ENCODE measurements at regions not wholly inside any gene's neighbourhood (a gene's known extent, or its start where the extent isn't known, plus 50 kb on each side); places are given as distances from the start of the nearest gene placed in this dataset.
"Not testable (repeated sequence)": the region's sequence is repeated elsewhere in the genome, so short reads cannot be mapped to it uniquely, and the experiment has no call there.

GRCh38 chr7:101679653-101680173 lies 50.6 kb upstream of the MYL10 start:
- not testable (repeated sequence) for H3K9ac ChIP-seq (ENCODE audit: low read length); H3K27me3 ChIP-seq (ENCODE audit: control insufficient read depth, insufficient read depth, low read length); H3K36me3 ChIP-seq (ENCODE audit: control insufficient read depth, insufficient read depth, low read length); H3K4me1 ChIP-seq (ENCODE audit: control insufficient read depth, insufficient read depth, low read length); H3K4me3 ChIP-seq (ENCODE audit: low read length); H3K27ac ChIP-seq (ENCODE audit: low read depth, low read length)

GRCh38 chr7:101680406-101681145 lies 51.5 kb upstream of the MYL10 start:
- H3K36me3 ChIP-seq (ENCODE audit: control insufficient read depth, insufficient read depth, low read length) = no peaks in the 10 kb centered on the region
- H3K4me1 ChIP-seq (ENCODE audit: control insufficient read depth, insufficient read depth, low read length) = peaks cover 3% of the 10 kb centered on the region
- H3K27ac ChIP-seq (ENCODE audit: low read depth, low read length) = no peak overlapping the region
- H3K9ac ChIP-seq (ENCODE audit: low read length) = no peak overlapping the region
- H3K27me3 ChIP-seq (ENCODE audit: control insufficient read depth, insufficient read depth, low read length) = no peaks in the 10 kb centered on the region
- no peak overlapping the region for H3K4me3 ChIP-seq (ENCODE audit: low read length)

DNA sequence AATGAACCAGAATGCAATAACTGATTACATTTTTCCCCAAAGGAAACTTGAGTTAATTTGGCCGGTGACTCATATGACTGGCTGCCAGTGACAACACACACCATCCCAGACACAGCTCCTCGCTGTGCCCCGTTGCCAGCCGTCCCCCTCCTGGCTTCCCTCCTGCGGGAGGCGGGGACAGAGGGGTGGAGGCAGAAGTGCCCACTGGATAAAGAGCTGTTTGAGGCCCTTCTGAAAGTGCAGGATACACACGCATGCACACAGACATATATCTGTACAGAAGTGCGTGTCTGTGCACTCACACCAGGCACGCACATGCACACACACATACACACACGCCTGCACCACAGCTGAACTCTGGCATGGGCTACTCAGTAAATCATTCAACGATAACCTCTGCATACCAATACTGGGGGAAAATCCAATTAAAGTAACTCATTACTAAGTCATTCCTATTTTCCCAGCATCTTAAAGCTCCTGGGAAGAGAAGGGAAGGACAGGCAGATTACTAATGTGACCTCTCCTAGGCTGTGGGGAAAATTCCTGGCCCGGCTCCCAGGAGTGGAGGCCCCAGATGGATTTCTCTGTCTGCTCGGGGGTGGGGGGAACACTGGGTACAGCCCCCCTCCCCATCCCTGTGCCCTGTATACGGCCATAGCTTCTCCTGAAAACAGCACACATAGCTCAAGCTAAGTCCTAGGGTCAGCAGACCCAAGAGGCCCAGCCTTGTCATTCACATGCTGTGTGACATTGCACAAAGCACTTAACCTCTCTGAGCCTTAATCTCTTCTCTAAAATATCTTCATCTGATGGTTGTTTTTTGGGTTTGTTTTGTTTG lies 52.3 kb upstream of the MYL10 start:
- Histone ChIP-seq H3K36me3 (ENCODE audit: control insufficient read depth, insufficient read depth, low read length) (no peaks in the 10 kb centered on the region), H3K4me3 (ENCODE audit: low read length) (peak overlapping the region; percentile 32), H3K27ac (ENCODE audit: low read depth, low read length) (no peak overlapping the region), H3K4me1 (ENCODE audit: control insufficient read depth, insufficient read depth, low read length) (peaks cover 3% of the 10 kb centered on the region), H3K9ac (ENCODE audit: low read length) (no peak overlapping the region), H3K27me3 (ENCODE audit: control insufficient read depth, insufficient read depth, low read length) (no peaks in the 10 kb centered on the region)

DNA sequence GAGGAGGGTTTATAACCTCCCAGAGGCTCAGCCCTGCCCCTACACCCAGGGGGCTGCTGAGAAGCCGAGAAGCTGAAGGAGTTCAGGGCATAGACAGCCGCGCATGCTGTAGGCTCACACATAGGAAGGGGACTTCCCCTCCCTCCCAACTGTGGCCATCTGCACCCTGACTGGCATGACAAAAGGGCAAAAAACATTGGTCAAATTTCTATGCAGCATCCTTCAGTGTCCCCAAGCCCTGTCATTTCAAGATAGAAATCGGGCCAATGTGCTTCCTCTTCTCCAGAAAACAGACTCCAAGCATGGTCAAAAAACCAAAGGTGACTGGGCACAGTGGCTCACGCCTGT lies 55.9 kb upstream of the MYL10 start:
- Histone ChIP-seq H3K4me1 (ENCODE audit: control insufficient read depth, insufficient read depth, low read length) (peaks cover 3% of the 10 kb centered on the region), H3K9ac (ENCODE audit: low read length) (no peak overlapping the region), H3K27ac (ENCODE audit: low read depth, low read length) (no peak overlapping the region), H3K36me3 (ENCODE audit: control insufficient read depth, insufficient read depth, low read length) (no peaks in the 10 kb centered on the region), H3K4me3 (ENCODE audit: low read length) (no peak overlapping the region), H3K27me3 (ENCODE audit: control insufficient read depth, insufficient read depth, low read length) (no peaks in the 10 kb centered on the region)

DNA sequence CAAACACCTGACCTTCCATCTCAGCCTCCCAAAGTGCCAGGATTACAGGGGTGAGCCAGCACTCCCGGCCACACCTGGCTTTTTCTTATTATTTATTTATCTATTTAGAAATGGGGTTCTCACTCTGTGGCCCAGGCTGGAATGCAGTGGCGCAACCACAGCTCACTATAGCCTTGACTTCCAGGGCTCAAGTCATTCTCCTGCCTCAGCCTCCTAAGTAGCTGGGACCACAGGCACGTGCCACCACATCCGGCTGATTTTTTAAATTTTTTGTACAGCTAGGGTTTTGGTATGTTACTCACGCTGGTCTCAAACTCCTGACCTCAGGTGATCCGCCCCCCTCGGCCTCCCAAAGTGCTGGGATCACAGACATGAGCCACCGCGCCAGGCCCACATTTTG lies 56.9 kb upstream of the MYL10 start:
- Histone ChIP-seq H3K9ac (ENCODE audit: low read length) (no peak overlapping the region), H3K36me3 (ENCODE audit: control insufficient read depth, insufficient read depth, low read length) (no peaks in the 10 kb centered on the region), H3K27ac (ENCODE audit: low read depth, low read length) (no peak overlapping the region), H3K4me1 (ENCODE audit: control insufficient read depth, insufficient read depth, low read length) (peaks cover 3% of the 10 kb centered on the region), H3K4me3 (ENCODE audit: low read length) (no peak overlapping the region), H3K27me3 (ENCODE audit: control insufficient read depth, insufficient read depth, low read length) (no peaks in the 10 kb centered on the region)

DNA sequence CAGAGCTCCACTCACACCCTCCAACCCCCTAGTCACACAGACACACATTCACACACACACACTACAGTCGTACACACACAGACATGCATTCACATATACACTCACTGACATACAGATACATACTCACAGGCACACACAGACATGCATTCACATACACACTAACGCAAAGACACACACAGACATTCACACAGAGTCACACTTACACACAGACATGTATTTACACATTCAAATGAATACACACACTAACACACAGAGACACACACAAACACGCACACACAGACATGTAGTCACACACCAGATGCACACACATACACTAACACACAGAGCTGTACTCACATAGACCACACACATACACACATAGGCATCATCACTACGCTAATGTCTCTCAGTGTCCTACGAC lies 58.0 kb upstream of the MYL10 start:
- Histone ChIP-seq H3K36me3 (ENCODE audit: control insufficient read depth, insufficient read depth, low read length) (no peaks in the 10 kb centered on the region), H3K9ac (ENCODE audit: low read length) (no peak overlapping the region), H3K4me3 (ENCODE audit: low read length) (no peak overlapping the region), H3K4me1 (ENCODE audit: control insufficient read depth, insufficient read depth, low read length) (no peaks in the 10 kb centered on the region), H3K27me3 (ENCODE audit: control insufficient read depth, insufficient read depth, low read length) (no peaks in the 10 kb centered on the region), H3K27ac (ENCODE audit: low read depth, low read length) (no peak overlapping the region)

DNA sequence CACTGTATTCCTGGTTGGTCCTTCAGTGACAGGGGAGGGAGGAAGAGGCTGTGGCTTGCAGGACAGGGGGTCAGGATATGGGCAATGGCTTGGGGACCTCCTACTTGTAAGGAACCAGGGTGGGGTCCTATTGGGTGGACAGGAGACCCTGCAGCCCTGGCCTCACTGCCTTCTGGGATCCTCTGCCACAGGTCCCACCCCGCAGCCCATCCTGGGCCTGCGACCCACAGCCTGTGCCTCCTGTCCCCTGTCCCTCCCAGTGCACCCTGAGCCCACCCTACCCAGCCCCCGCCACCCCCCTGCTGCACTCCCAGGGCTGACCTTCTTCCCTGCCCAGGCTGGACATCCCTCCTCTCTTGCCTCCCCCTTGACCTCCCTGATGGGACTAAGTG lies 58.7 kb upstream of the MYL10 start:
- Histone ChIP-seq H3K9ac (ENCODE audit: low read length) (no peak overlapping the region), H3K27ac (ENCODE audit: low read depth, low read length) (no peak overlapping the region), H3K36me3 (ENCODE audit: control insufficient read depth, insufficient read depth, low read length) (no peaks in the 10 kb centered on the region), H3K4me1 (ENCODE audit: control insufficient read depth, insufficient read depth, low read length) (no peaks in the 10 kb centered on the region), H3K4me3 (ENCODE audit: low read length) (peak overlapping the region; percentile 42), H3K27me3 (ENCODE audit: control insufficient read depth, insufficient read depth, low read length) (no peaks in the 10 kb centered on the region)

DNA sequence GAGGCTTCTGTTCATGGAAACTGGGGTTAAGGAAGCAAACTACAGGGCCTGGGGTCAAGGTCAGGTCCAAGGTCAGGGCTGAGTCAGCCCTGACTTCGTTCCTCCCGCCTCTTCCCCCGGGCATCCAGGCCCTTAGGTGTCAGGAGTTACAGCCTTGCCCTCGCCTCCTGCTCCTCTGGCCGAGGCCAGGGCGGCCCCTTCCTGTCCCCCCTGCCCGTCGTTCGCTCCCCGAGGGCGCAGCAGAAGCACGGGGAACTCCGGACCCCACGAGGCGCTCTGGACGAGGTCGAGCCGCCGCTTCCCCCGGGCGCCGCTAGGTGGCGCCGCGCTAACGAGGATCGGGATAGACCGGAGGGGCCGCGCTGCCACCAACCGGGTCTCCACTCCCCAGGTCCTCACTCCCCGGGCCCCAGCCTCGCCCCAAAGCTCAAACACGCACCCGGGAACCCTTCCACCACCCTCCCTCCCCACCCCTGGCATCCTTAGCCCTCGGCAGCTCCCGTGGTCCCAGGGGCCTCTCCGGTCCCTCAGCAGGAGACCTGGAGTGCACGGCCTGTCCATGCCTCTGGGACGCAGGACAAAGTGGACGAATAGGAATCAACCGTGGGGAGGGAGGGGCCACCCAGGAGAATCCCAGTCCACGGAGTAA lies 59.2 kb upstream of the MYL10 start:
- no peaks in the 10 kb centered on the region for H3K27me3 ChIP-seq (ENCODE audit: control insufficient read depth, insufficient read depth, low read length)
- no peaks in the 10 kb centered on the region for H3K36me3 ChIP-seq (ENCODE audit: control insufficient read depth, insufficient read depth, low read length)
- H3K4me1 ChIP-seq (ENCODE audit: control insufficient read depth, insufficient read depth, low read length) = no peaks in the 10 kb centered on the region
- no peak overlapping the region for H3K9ac ChIP-seq (ENCODE audit: low read length)
- H3K4me3 ChIP-seq (ENCODE audit: low read length) = peak overlapping the region; percentile 42
- no peak overlapping the region for H3K27ac ChIP-seq (ENCODE audit: low read depth, low read length)

GRCh38 chr7:101688995-101689907 lies 60.2 kb upstream of the MYL10 start:
- H3K36me3 ChIP-seq (ENCODE audit: control insufficient read depth, insufficient read depth, low read length) = no peaks in the 10 kb centered on the region
- H3K4me1 ChIP-seq (ENCODE audit: control insufficient read depth, insufficient read depth, low read length) = no peaks in the 10 kb centered on the region
- no peak overlapping the region for H3K4me3 ChIP-seq (ENCODE audit: low read length)
- H3K27me3 ChIP-seq (ENCODE audit: control insufficient read depth, insufficient read depth, low read length) = no peaks in the 10 kb centered on the region
- no peak overlapping the region for H3K9ac ChIP-seq (ENCODE audit: low read length)
- H3K27ac ChIP-seq (ENCODE audit: low read depth, low read length) = no peak overlapping the region

GRCh38 chr7:101690061-101690460 lies 61.0 kb upstream of the MYL10 start:
- Histone ChIP-seq H3K4me3 (ENCODE audit: low read length) (no peak overlapping the region), H3K9ac (ENCODE audit: low read length) (no peak overlapping the region), H3K27ac (ENCODE audit: low read depth, low read length) (no peak overlapping the region), H3K27me3 (ENCODE audit: control insufficient read depth, insufficient read depth, low read length) (no peaks in the 10 kb centered on the region), H3K36me3 (ENCODE audit: control insufficient read depth, insufficient read depth, low read length) (no peaks in the 10 kb centered on the region), H3K4me1 (ENCODE audit: control insufficient read depth, insufficient read depth, low read length) (no peaks in the 10 kb centered on the region)

DNA sequence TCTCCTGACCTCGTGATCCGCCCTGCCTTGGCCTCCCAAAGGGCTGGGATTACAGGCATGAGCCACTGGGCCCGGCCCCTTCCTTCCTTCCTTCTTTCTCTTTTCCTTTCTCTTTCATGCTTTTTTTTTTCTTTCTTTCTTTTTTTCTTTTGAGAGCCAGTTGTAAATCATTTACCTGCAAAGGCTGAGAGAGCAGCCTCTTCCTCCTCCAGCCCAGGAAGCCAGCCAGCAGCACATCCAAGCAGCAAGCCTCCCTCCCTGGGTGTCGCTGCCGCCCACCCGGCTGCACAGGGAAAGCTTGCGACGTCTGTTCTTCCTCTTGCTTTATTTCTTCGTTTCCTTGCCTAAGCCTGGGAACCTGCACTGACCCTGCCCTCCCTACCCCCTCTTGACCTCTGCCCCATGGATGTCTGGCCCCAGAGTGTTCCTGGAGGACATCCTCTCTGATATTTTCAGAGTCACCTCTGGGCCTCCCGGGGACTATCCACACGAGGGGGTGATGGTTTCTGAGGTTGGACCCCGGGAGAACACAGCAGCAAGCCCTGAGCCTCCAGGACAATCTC lies 62.8 kb upstream of the MYL10 start:
- H3K36me3 ChIP-seq (ENCODE audit: control insufficient read depth, insufficient read depth, low read length) = no peaks in the 10 kb centered on the region
- no peak overlapping the region for H3K4me3 ChIP-seq (ENCODE audit: low read length)
- no peaks in the 10 kb centered on the region for H3K27me3 ChIP-seq (ENCODE audit: control insufficient read depth, insufficient read depth, low read length)
- no peak overlapping the region for H3K9ac ChIP-seq (ENCODE audit: low read length)
- H3K27ac ChIP-seq (ENCODE audit: low read depth, low read length) = no peak overlapping the region
- no peaks in the 10 kb centered on the region for H3K4me1 ChIP-seq (ENCODE audit: control insufficient read depth, insufficient read depth, low read length)

All from rectal smooth muscle tissue (tissue), 1 donor.